Endothelial cell of umbilical vein (primary cell): ENCODE measurements at regions not wholly inside any gene's neighbourhood (a gene's known extent, or its start where the extent isn't known, plus 50 kb on each side); places are given as distances from the start of the nearest gene placed in this dataset.

Experiments
- BruUV-seq: library from RNA; stranded (reverse); fragments of 400-500 nt; replicated peaks from 2 replicates; lab custom pipeline; 2021; lab: Mats Ljungman, UMichigan
- CTCF ChIA-PET: fragments of 300-600, 350-600 bp; sonication (Branson Sonifier 250); formaldehyde crosslinking; loops from one replicate; lab custom pipeline; 2021; ENCODE audit warnings: antibody characterized with exemption, inconsistent platforms; lab: Charles Lee
- POLR2A ChIA-PET: fragments of 300-600, 350-600 bp; sonication (Branson Sonifier 250); formaldehyde crosslinking; loops from one replicate; lab custom pipeline; 2021; ENCODE audit warnings: antibody characterized with exemption, inconsistent platforms; lab: Charles Lee
- DNase-seq: peaks from one replicate; pipeline ENCODE4 v3.0.0-alpha.2; 2011; ENCODE audit warnings: low read depth, low spot score
- FAIRE-seq: peaks from 2 replicates; lab custom pipeline; 2011; peaks lifted over from hg19 to GRCh38; lab: Jason Lieb, UNC
- H2AFZ ChIP-seq: 2 replicates; pipeline ENCODE4 v1.6.0; 2012; ENCODE audit warnings: low read depth, low read length, control low read depth, inconsistent platforms
- H3K27ac ChIP-seq: 2 replicates; pipeline ENCODE4 v1.5.1; 2011; ENCODE audit warnings: low read depth, mild to moderate bottlenecking, control low read depth, low read length, moderate library complexity; ENCODE audit not compliant: insufficient read depth
- H3K27me3 ChIP-seq, 2 experiments: 2 replicates each; pipeline versions ENCODE4 v1.6.0 to v1.6.1; 2011; ENCODE audit warnings: low read length in 2 of 2, mixed read lengths in 1 of 2; ENCODE audit not compliant: control insufficient read depth in 2 of 2, insufficient read depth in 2 of 2
- H3K36me3 ChIP-seq, 2 experiments: 2 replicates in 1 of 2; 3 replicates in 1 of 2; pipeline ENCODE4 v1.5.1; 2011; ENCODE audit warnings: low read length in 2 of 2, mild to moderate bottlenecking in 1 of 2, moderate library complexity in 1 of 2; ENCODE audit not compliant: control insufficient read depth in 2 of 2, insufficient read depth in 2 of 2; ENCODE audit errors: extremely low read depth in 1 of 2
- H3K4me1 ChIP-seq: 3 replicates; pipeline ENCODE4 v1.5.1; 2011; ENCODE audit warnings: mild to moderate bottlenecking, low read length; ENCODE audit not compliant: control insufficient read depth, insufficient read depth; ENCODE audit errors: extremely low read depth
- H3K4me2 ChIP-seq: 2 replicates; pipeline ENCODE4 v1.6.1; 2011; ENCODE audit warnings: low read length, control low read depth, mixed read lengths; ENCODE audit not compliant: insufficient read depth
- H3K4me3 ChIP-seq, 3 experiments: fragments of 200-600 bp in 1 of 3; sonication (generic), shearing (Covaris generic) in 1 of 3; replicated peaks in 1 of 3; 2 replicates each; pipeline ENCODE4 v1.5.1; 2011 to 2016; ENCODE audit warnings: control low read depth in 3 of 3, low read length in 3 of 3, mild to moderate bottlenecking in 2 of 3, inconsistent platforms in 1 of 3, low read depth in 1 of 3, moderate library complexity in 1 of 3; ENCODE audit not compliant: insufficient read depth in 1 of 3
- H3K79me2 ChIP-seq: 2 replicates; pipeline ENCODE4 v1.6.0; 2012; ENCODE audit warnings: low read length, inconsistent platforms; ENCODE audit not compliant: control insufficient read depth, insufficient read depth
- H3K9ac ChIP-seq: replicated peaks from 2 replicates; pipeline ENCODE3; 2011; ENCODE audit warnings: low read length, control low read depth; ENCODE audit not compliant: insufficient read depth; ENCODE audit errors: extremely low read depth
- H3K9me1 ChIP-seq: replicated peaks from 3 replicates; pipeline ENCODE4 v1.6.0; 2011; ENCODE audit warnings: mild to moderate bottlenecking, low read length; ENCODE audit not compliant: control insufficient read depth, insufficient read depth; ENCODE audit errors: extremely low read depth
- H3K9me3 ChIP-seq: replicated peaks from 2 replicates; pipeline ENCODE4 v1.5.1; 2012; ENCODE audit warnings: low read length, inconsistent platforms; ENCODE audit not compliant: control insufficient read depth, insufficient read depth
- H4K20me1 ChIP-seq: replicated peaks from 2 replicates; pipeline ENCODE3; 2011; ENCODE audit warnings: mild to moderate bottlenecking, low read length; ENCODE audit not compliant: control insufficient read depth, insufficient read depth; ENCODE audit errors: extremely low read depth
- CTCF ChIP-seq, 2 donors: IDR thresholded peaks; 1 replicate in 1 of 2; 2 replicates in 1 of 2; pipeline ENCODE4 v1.5.1; 2011; ENCODE audit warnings: low read length in 2 of 2, mild to moderate bottlenecking in 2 of 2, moderate library complexity in 2 of 2, control low read depth in 1 of 2, inconsistent platforms in 1 of 2, low read depth in 1 of 2; ENCODE audit not compliant: insufficient read depth in 1 of 2; ENCODE audit errors: extremely low read depth in 1 of 2
- EZH2 ChIP-seq: IDR thresholded peaks from 2 replicates; pipeline ENCODE4 v1.6.1; 2012; ENCODE audit warnings: borderline replicate concordance, low read depth, mild to moderate bottlenecking, moderate library complexity, low read length, inconsistent platforms; ENCODE audit not compliant: severe bottlenecking
- FOS ChIP-seq: IDR thresholded peaks from 2 replicates; pipeline ENCODE4 v1.6.1; 2011; ENCODE audit warnings: mild to moderate bottlenecking, low read length, moderate library complexity, borderline replicate concordance; ENCODE audit not compliant: insufficient read depth
- GATA2 ChIP-seq: IDR thresholded peaks from 2 replicates; pipeline ENCODE4 v1.7.0; 2011; ENCODE audit warnings: low read depth, mild to moderate bottlenecking, moderate library complexity, mixed read lengths, low read length; ENCODE audit not compliant: insufficient read length, insufficient read depth
- JUN ChIP-seq: IDR thresholded peaks from 2 replicates; pipeline ENCODE4 v1.6.1; 2011; ENCODE audit warnings: borderline replicate concordance, low read depth; ENCODE audit not compliant: insufficient read length, insufficient read depth
- MAX ChIP-seq: IDR thresholded peaks from 2 replicates; pipeline ENCODE4 v1.6.1; 2011; ENCODE audit not compliant: insufficient read depth, insufficient read length
- MYC ChIP-seq: IDR thresholded peaks from one replicate; pipeline ENCODE4 v1.6.1; 2011; ENCODE audit warnings: mild to moderate bottlenecking, low read depth, low read length
- POLR2A ChIP-seq: IDR thresholded peaks from 2 replicates; pipeline ENCODE4 v1.6.1; 2012; ENCODE audit warnings: low read depth, mild to moderate bottlenecking, control low read depth, low read length
- POLR2AphosphoS5 ChIP-seq: IDR thresholded peaks from 2 replicates; pipeline ENCODE4 v1.6.1; 2012; ENCODE audit warnings: low read depth, mild to moderate bottlenecking, control low read depth, low read length, moderate library complexity; ENCODE audit not compliant: insufficient read depth
- dilution Hi-C: fragments of 300-500 bp; cut with MboI; formaldehyde crosslinking; loops from one replicate; pipeline ENCODE4 v1.15.0; 2019; ENCODE audit warnings: low sequenced_read_pairs; ENCODE audit not compliant: extremely low pct_ligation_motif_present
- intact Hi-C: fragments of 100-400 bp; cut with micrococcal nuclease; formaldehyde crosslinking; loops from one replicate; pipeline ENCODE4 v1.10.0; 2022

DNA sequence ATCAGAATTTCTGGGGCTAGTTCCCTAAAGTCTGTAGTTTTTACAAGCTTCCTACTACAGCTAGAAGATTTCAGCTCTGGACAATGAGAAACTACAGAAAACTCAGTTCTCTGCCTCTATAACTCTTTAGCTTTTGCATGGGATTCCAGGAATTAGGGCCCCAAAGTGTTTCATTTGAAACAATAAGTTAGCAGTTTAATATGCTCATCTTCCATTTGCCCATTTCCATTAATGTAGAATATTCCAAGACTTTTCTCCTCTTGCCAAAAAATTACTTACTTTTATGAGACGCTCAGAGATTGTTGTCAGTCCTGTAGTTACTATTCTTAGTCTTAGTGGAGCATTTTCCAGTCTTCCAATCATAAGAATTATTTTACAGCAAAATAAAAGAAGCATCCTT lies 719.9 kb downstream of the ADGRL2 start:
- CTCF ChIA-PET = no interaction called here
- H3K36me3 ChIP-seq = no peaks in the 10 kb centered on the region
- H3K79me2 ChIP-seq = no peaks in the 10 kb centered on the region
- TF ChIP-seq FOS (no peak), CTCF (IDR thresholded peaks at IDR 0.05; ENCODE audit: extremely low read depth in 1 of 2, insufficient read depth in 1 of 2, low read depth in 1 of 2, low read length in 2 of 2) (no peak), GATA2 (no peak), MAX (no peak), POLR2A (no peak), POLR2AphosphoS5 (no peak), JUN (no peak), EZH2 (no peak), MYC (no peak)
- no peak overlapping the region for H2AFZ ChIP-seq
- no peak overlapping the region for H3K9ac ChIP-seq
- no peaks in the 10 kb centered on the region for H3K9me3 ChIP-seq
- no peaks in the 10 kb centered on the region for H3K9me1 ChIP-seq
- DNase-seq (no peak), FAIRE-seq (no peak)
- no peak overlapping the region for H3K27ac ChIP-seq
- H3K27me3 ChIP-seq = no peaks in the 10 kb centered on the region
- no peak overlapping the region for H3K4me2 ChIP-seq
- intact Hi-C loops (no loop called here), dilution Hi-C loops (no loop called here)
- no peak overlapping the region for H3K4me3 ChIP-seq
- no TSS peak for BruUV-seq
- POLR2A ChIA-PET = no interaction called here
- no peaks in the 10 kb centered on the region for H3K4me1 ChIP-seq
- no peaks in the 10 kb centered on the region for H4K20me1 ChIP-seq
